ENCODE measurements at regions not wholly inside any gene's neighbourhood (a gene's known extent, or its start where the extent isn't known, plus 50 kb on each side); places are given as distances from the start of the nearest gene placed in this dataset.

DNA sequence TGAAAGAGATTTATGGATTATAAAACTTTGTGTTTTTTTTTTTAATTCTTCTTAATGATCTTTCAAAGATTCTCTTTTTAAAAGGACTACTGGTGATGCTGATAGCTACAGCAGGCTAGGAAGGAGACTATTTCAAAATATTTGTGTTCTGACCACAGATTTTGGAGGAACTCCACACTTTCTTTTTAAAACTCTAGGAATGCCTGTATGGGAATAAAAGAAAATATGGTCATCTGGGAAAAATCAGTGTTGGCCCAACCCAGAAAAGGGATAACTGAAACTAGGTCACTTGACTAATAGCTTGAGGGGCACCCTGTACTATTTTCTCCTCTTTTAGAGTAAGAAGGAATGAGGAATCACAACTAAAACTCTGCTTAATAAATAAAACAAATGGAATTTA is 97.6 kb upstream of the ADAMTS19 start:
- TF ChIP-seq, protein P1, sequence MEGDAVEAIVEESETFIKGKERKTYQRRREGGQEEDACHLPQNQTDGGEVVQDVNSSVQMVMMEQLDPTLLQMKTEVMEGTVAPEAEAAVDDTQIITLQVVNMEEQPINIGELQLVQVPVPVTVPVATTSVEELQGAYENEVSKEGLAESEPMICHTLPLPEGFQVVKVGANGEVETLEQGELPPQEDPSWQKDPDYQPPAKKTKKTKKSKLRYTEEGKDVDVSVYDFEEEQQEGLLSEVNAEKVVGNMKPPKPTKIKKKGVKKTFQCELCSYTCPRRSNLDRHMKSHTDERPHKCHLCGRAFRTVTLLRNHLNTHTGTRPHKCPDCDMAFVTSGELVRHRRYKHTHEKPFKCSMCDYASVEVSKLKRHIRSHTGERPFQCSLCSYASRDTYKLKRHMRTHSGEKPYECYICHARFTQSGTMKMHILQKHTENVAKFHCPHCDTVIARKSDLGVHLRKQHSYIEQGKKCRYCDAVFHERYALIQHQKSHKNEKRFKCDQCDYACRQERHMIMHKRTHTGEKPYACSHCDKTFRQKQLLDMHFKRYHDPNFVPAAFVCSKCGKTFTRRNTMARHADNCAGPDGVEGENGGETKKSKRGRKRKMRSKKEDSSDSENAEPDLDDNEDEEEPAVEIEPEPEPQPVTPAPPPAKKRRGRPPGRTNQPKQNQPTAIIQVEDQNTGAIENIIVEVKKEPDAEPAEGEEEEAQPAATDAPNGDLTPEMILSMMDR (IDR thresholded peaks at IDR 0.05) = no peak

- TF ChIP-seq, protein P1 (IDR thresholded peaks at IDR 0.05) = no peak
Measured at GRCh38 chr5:129363991-129364390, 96.1 kb upstream of the ADAMTS19 start.

DNA sequence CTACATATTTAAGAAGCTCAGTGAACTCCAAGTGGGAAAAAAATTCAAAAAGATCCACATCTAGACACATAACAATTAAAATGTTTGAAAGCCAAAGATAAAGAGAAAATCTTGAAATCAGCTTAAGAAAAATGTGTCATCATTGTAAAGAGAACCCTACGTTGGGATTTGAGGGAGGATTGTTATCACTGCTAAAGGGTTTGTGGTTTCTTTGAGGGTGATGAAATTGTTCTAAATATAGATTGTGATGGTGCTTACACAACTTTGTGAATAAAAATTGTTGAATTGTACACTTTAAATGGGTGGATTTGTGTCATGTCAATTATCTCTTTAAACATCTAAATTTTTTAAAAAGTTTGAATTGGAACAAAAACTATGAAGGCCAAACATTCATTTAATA is 92.2 kb upstream of the ADAMTS19 start:
- TF ChIP-seq, protein P1 (IDR thresholded peaks at IDR 0.05) = no peak

DNA sequence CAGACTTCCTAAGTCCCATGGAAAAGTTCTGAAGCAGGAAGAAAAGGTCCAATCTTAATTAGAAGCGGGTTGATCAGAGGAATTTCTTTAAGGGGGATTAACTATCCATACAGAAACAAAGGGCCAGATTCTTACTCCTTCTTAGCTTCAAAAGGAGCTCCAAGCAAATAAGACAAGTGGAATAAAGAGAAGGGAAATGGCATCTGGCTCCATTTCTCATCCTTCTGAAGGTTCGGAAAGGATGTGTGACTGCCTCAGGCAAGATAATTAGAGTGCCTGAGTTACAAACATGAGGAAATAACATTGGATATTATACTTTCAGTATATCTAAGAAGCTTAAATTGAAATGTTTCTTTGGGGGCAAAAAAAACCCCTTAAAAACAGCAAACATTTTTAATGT is 88.1 kb upstream of the ADAMTS19 start:
- TF ChIP-seq, protein P1 (IDR thresholded peaks at IDR 0.05) = no peak

DNA sequence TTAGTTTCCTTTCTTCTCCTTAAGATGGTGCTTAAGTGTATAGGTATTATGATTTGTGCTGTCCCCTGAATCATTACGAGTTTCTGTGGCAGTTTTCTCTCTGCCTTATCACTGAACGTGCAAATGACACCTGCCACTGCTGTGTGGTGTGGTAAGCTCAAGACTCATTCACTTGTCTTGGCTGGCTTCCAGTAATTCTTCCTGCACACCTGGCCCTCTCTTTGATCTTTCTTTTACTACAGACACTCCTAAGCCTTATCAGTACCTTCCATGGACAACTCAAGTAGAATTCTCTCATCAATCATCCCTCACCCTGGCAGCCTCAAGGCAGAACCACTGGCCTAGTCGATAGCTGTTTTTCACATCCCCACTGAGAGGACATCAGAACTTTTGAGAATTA is 82.6 kb upstream of the ADAMTS19 start:
- TF ChIP-seq, protein P1 (IDR thresholded peaks at IDR 0.05) = no peak

GRCh38 chr5:129378961-129379360 is 81.1 kb upstream of the ADAMTS19 start:
- TF ChIP-seq, protein P1 (IDR thresholded peaks at IDR 0.05) = no peak

DNA sequence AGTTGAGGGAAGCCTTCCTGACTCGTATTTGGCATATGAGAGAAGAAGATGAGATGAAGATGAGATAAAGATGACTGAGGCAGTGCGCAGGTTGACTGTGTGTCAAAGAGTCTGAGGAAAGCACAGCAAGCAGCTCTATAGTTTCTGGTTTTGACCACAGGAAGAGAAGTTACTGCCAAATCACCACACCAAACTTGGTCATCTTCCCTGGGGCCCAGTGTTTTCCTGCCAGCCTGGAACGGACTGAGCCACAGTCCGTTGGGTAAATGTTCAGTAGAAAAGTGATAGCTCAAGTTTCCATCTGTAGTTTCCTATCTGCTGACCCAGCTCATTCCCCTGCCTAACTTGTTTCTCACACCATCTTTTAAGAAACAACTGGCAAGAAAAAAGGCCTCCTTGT is 80.7 kb upstream of the ADAMTS19 start:
- TF ChIP-seq, protein P1 (IDR thresholded peaks at IDR 0.05) = no peak

DNA sequence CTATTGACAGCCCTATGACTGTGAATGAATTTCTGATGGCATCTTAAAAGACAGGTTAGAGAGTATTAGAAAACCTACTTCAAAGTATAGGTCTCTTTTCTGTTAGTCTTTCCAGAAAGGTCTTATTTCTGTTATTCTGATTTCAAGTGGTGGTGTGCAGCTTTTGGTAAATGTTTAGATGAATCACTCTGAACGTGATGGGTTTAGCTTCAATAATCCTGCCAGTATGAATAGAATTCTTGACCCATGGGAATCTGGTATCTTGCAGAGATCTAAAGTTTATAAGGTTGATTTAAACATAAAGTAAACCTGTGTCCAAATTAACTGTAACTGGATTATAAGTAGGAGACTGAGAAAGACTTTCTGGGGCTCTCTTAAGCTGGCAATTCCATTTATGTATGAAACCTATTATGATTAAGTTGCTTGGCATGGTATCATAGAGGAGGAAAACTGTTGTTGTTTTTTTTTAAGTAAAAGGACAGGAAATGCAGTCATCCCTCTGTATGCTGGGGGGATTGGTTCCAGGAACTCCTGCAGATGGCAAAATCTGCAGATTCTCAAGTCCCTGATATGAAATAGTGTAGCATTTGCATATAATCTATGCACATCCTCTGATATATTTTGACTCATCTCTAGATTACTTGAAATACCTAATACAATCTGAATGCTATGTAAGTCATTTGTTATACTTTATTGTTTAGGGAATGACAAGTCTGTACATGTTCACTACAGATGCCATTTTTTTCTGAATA is 77.0 kb upstream of the ADAMTS19 start:
- TF ChIP-seq, protein P1 (IDR thresholded peaks at IDR 0.05) = no peak

Measured in LNCAP (cell line).